Activated naive CD8-positive, alpha-beta T cell treated with anti-CD3 and anti-CD28 coated beads for 36 hours (primary cell): ENCODE measurements at regions not wholly inside any gene's neighbourhood (a gene's known extent, or its start where the extent isn't known, plus 50 kb on each side); places are given as distances from the start of the nearest gene placed in this dataset.
"Not testable (repeated sequence)": the region's sequence is repeated elsewhere in the genome, so short reads cannot be mapped to it uniquely, and the experiment has no call there.

Source experiments
- DNase-seq: peaks from one replicate; pipeline ENCODE4 v3.0.0; 2021
- H3K27ac Mint-ChIP-seq: one replicate; pipeline ENCODE4 v1.8.0; 2022; ENCODE audit warnings: mild to moderate bottlenecking, moderate library complexity, mixed read lengths
- H3K27me3 Mint-ChIP-seq: one replicate; pipeline ENCODE4 v1.8.0; 2022; ENCODE audit warnings: mild to moderate bottlenecking, mixed read lengths
- H3K36me3 Mint-ChIP-seq: one replicate; pipeline ENCODE4 v1.8.0; 2021; ENCODE audit warnings: mild to moderate bottlenecking, mixed read lengths
- H3K4me1 Mint-ChIP-seq: one replicate; pipeline ENCODE4 v1.8.0; 2021; ENCODE audit warnings: mixed read lengths
- H3K4me3 Mint-ChIP-seq: one replicate; pipeline ENCODE4 v1.8.0; 2022; ENCODE audit warnings: mild to moderate bottlenecking, moderate library complexity, mixed read lengths
- H3K9me3 Mint-ChIP-seq: one replicate; pipeline ENCODE4 v1.8.0; 2022; ENCODE audit warnings: mixed read lengths

GRCh38 chr12:116327992-116328391, 50.5 kb upstream of the MED13L start:
- H3K9me3 Mint-ChIP-seq, H3K27me3 Mint-ChIP-seq, H3K36me3 Mint-ChIP-seq, H3K27ac Mint-ChIP-seq, DNase-seq, H3K4me3 Mint-ChIP-seq: not testable (repeated sequence)
- H3K4me1 Mint-ChIP-seq: peaks cover 28% of the 10 kb centered on the region

GRCh38 chr12:116331876-116332275, 54.4 kb upstream of the MED13L start:
- Mint-ChIP-seq H3K4me1 (peaks cover 2% of the 10 kb centered on the region), H3K4me3 (no peak overlapping the region), H3K27me3 (no peaks in the 10 kb centered on the region), H3K36me3 (no peaks in the 10 kb centered on the region), H3K27ac (no peak overlapping the region), H3K9me3 (peaks cover 2% of the 10 kb centered on the region)
- DNase-seq: no peak

- Mint-ChIP-seq H3K36me3 (no peaks in the 10 kb centered on the region), H3K27me3 (no peaks in the 10 kb centered on the region), H3K4me1 (peaks cover 2% of the 10 kb centered on the region), H3K9me3 (no peaks in the 10 kb centered on the region), H3K4me3 (no peak overlapping the region), H3K27ac (no peak overlapping the region)
- DNase-seq: no peak
Observed at GRCh38 chr12:116332705-116333380, 55.4 kb upstream of the MED13L start.

- Mint-ChIP-seq H3K4me1 (peaks cover 2% of the 10 kb centered on the region), H3K27ac (no peak overlapping the region), H3K4me3 (no peak overlapping the region), H3K9me3 (no peaks in the 10 kb centered on the region), H3K36me3 (no peaks in the 10 kb centered on the region), H3K27me3 (no peaks in the 10 kb centered on the region)
- no peak for DNase-seq
Observed at GRCh38 chr12:116333402-116333801, 55.9 kb upstream of the MED13L start.

- Mint-ChIP-seq H3K36me3 (no peaks in the 10 kb centered on the region), H3K27me3 (no peaks in the 10 kb centered on the region), H3K27ac (peak overlapping the region; percentile 14), H3K4me1 (peaks cover 2% of the 10 kb centered on the region), H3K9me3 (no peaks in the 10 kb centered on the region), H3K4me3 (no peak overlapping the region)
- DNase-seq: no peak
Observed at GRCh38 chr12:116336542-116337065, 59.1 kb upstream of the MED13L start.

- Mint-ChIP-seq H3K27ac (no peak overlapping the region), H3K4me3 (no peak overlapping the region), H3K9me3 (no peaks in the 10 kb centered on the region), H3K36me3 (no peaks in the 10 kb centered on the region), H3K4me1 (peaks cover 2% of the 10 kb centered on the region), H3K27me3 (no peaks in the 10 kb centered on the region)
- no peak for DNase-seq
Observed at GRCh38 chr12:116337312-116337711, 59.8 kb upstream of the MED13L start.

- Mint-ChIP-seq H3K4me1 (peaks cover 2% of the 10 kb centered on the region), H3K27me3 (no peaks in the 10 kb centered on the region), H3K4me3 (no peak overlapping the region), H3K27ac (no peak overlapping the region), H3K36me3 (no peaks in the 10 kb centered on the region), H3K9me3 (no peaks in the 10 kb centered on the region)
- no peak for DNase-seq
Observed at GRCh38 chr12:116338064-116338846, 60.8 kb upstream of the MED13L start.

- Mint-ChIP-seq H3K9me3 (no peaks in the 10 kb centered on the region), H3K4me3 (no peak overlapping the region), H3K27me3 (no peaks in the 10 kb centered on the region), H3K36me3 (no peaks in the 10 kb centered on the region), H3K4me1 (peaks cover 2% of the 10 kb centered on the region), H3K27ac (no peak overlapping the region)
- DNase-seq: no peak
Observed at GRCh38 chr12:116339062-116339461, 61.6 kb upstream of the MED13L start.

GRCh38 chr12:116339800-116340371, 62.4 kb upstream of the MED13L start:
- DNase-seq: no peak
- Mint-ChIP-seq H3K4me1 (peaks cover 2% of the 10 kb centered on the region), H3K9me3 (peaks cover 1% of the 10 kb centered on the region), H3K4me3 (no peak overlapping the region), H3K27me3 (no peaks in the 10 kb centered on the region), H3K36me3 (no peaks in the 10 kb centered on the region), H3K27ac (no peak overlapping the region)

- Mint-ChIP-seq H3K4me3 (no peak overlapping the region), H3K4me1 (no peaks in the 10 kb centered on the region), H3K36me3 (no peaks in the 10 kb centered on the region), H3K9me3 (peaks cover 1% of the 10 kb centered on the region), H3K27ac (no peak overlapping the region), H3K27me3 (no peaks in the 10 kb centered on the region)
- no peak for DNase-seq
Observed at GRCh38 chr12:116343331-116343884, 65.9 kb upstream of the MED13L start.

- DNase-seq: no peak
- Mint-ChIP-seq H3K9me3 (peaks cover 1% of the 10 kb centered on the region), H3K36me3 (no peaks in the 10 kb centered on the region), H3K4me1 (peaks cover 2% of the 10 kb centered on the region), H3K27ac (no peak overlapping the region), H3K4me3 (no peak overlapping the region), H3K27me3 (no peaks in the 10 kb centered on the region)
Observed at GRCh38 chr12:116346222-116346621, 68.7 kb upstream of the MED13L start.

- Mint-ChIP-seq H3K4me3 (no peak overlapping the region), H3K27me3 (no peaks in the 10 kb centered on the region), H3K4me1 (peaks cover 2% of the 10 kb centered on the region), H3K9me3 (peaks cover 1% of the 10 kb centered on the region), H3K36me3 (no peaks in the 10 kb centered on the region), H3K27ac (no peak overlapping the region)
- no peak for DNase-seq
Observed at GRCh38 chr12:116346741-116347140, 69.2 kb upstream of the MED13L start.

- no peaks in the 10 kb centered on the region for H3K36me3 Mint-ChIP-seq
- no peak overlapping the region for H3K4me3 Mint-ChIP-seq
- no peaks in the 10 kb centered on the region for H3K27me3 Mint-ChIP-seq
- DNase-seq: no peak
- H3K27ac Mint-ChIP-seq: no peak overlapping the region
- H3K4me1 Mint-ChIP-seq: peaks cover 2% of the 10 kb centered on the region
- peaks cover 1% of the 10 kb centered on the region for H3K9me3 Mint-ChIP-seq
Observed at GRCh38 chr12:116347265-116347664, 69.8 kb upstream of the MED13L start.

- no peaks in the 10 kb centered on the region for H3K36me3 Mint-ChIP-seq
- no peaks in the 10 kb centered on the region for H3K27me3 Mint-ChIP-seq
- H3K27ac Mint-ChIP-seq: no peak overlapping the region
- H3K4me1 Mint-ChIP-seq: peaks cover 2% of the 10 kb centered on the region
- H3K4me3 Mint-ChIP-seq: no peak overlapping the region
- H3K9me3 Mint-ChIP-seq: no peaks in the 10 kb centered on the region
- DNase-seq: no peak
Observed at GRCh38 chr12:116352315-116352835, 74.9 kb upstream of the MED13L start.

- Mint-ChIP-seq H3K4me3 (no peak overlapping the region), H3K4me1 (peaks cover 8% of the 10 kb centered on the region), H3K9me3 (no peaks in the 10 kb centered on the region), H3K27ac (no peak overlapping the region), H3K27me3 (no peaks in the 10 kb centered on the region), H3K36me3 (no peaks in the 10 kb centered on the region)
- no peak for DNase-seq
Observed at GRCh38 chr12:116353958-116354357, 76.5 kb upstream of the MED13L start.
